Thyroid gland (tissue), 4 donors: ENCODE measurements at regions not wholly inside any gene's neighbourhood (a gene's known extent, or its start where the extent isn't known, plus 50 kb on each side); places are given as distances from the start of the nearest gene placed in this dataset.

Source experiments
- DNase-seq, 2 donors: peaks; one replicate each; pipeline ENCODE4 v3.0.0-alpha.2; 2019
- H3K27ac ChIP-seq, 3 donors: fragments of 200-600 bp; sonication (generic); 1 replicate in 2 of 3; 2 replicates in 1 of 3; pipeline ENCODE4 v1.5.1; 2016 to 2019; ENCODE audit warnings: mild to moderate bottlenecking in 1 of 3, moderate library complexity in 1 of 3
- H3K27me3 ChIP-seq: fragments of 200-600 bp; sonication (generic); one replicate; pipeline ENCODE4 v1.5.1; 2019
- H3K36me3 ChIP-seq, 2 donors: fragments of 200-600 bp; sonication (generic); one replicate each; pipeline ENCODE4 v1.5.1; 2016 to 2019
- H3K4me1 ChIP-seq, 2 donors: fragments of 200-600 bp; sonication (generic); one replicate each; pipeline ENCODE4 v1.5.1; 2017 to 2019
- H3K4me3 ChIP-seq, 3 donors: fragments of 200-600 bp; sonication (generic); replicated peaks in 1 of 3; 1 replicate in 2 of 3; 2 replicates in 1 of 3; pipeline ENCODE4 v1.5.1; 2016; ENCODE audit warnings: mild to moderate bottlenecking in 1 of 3
- H3K9me3 ChIP-seq: fragments of 200-600 bp; sonication (generic); one replicate; pipeline ENCODE4 v1.5.1; 2017
- CTCF ChIP-seq, 6 experiments: fragments of 200-600 bp in 3 of 6; fragments of 450-650 bp in 3 of 6; sonication (generic) in 3 of 6; IDR thresholded peaks; one replicate each; pipeline ENCODE4 v1.5.1; 2016 to 2019; ENCODE audit warnings: antibody characterized with exemption in 6 of 6, mild to moderate bottlenecking in 2 of 6, inconsistent platforms in 1 of 6, moderate library complexity in 1 of 6
- POLR2A ChIP-seq, 2 donors: fragments of 450-650 bp; IDR thresholded peaks; one replicate each; pipeline ENCODE4 v1.6.1; 2017; ENCODE audit warnings: antibody characterized with exemption in 2 of 2, mild to moderate bottlenecking in 2 of 2, moderate library complexity in 1 of 2
- WGBS, 2 donors: methylation state at CpG; one replicate each; pipeline ENCODE4 v1.1.5; 2017; 5-methylcytosine and 5-hydroxymethylcytosine counted together
- intact Hi-C: fragments of 100-400 bp; cut with DNase I; formaldehyde crosslinking; loops from one replicate; pipeline ENCODE4 v1.15.1; 2023

- H3K9me3 ChIP-seq: no peaks in the 10 kb centered on the region
- TF ChIP-seq POLR2A (IDR thresholded peaks at IDR 0.05) (no peak), CTCF (IDR thresholded peaks at IDR 0.05) (no peak)
- no peak for DNase-seq
- no peaks in the 10 kb centered on the region for H3K36me3 ChIP-seq
- no peak overlapping the region for H3K27ac ChIP-seq
- intact Hi-C loops: no loop called here
- H3K27me3 ChIP-seq: no peaks in the 10 kb centered on the region
- no peak overlapping the region for H3K4me3 ChIP-seq
- WGBS, 2 donors: 71 to 87% methylated on average over 3 of the region's 3 CpGs
- H3K4me1 ChIP-seq: no peaks in the 10 kb centered on the region
These were observed 937.5 kb downstream of the GRID1 start for GRCh38 chr10:85429126-85429525.

GRCh38 chr10:85430991-85431390 is 935.6 kb downstream of the GRID1 start:
- Histone ChIP-seq H3K27me3 (no peaks in the 10 kb centered on the region), H3K4me3 (no peak overlapping the region), H3K9me3 (no peaks in the 10 kb centered on the region), H3K27ac (no peak overlapping the region), H3K36me3 (no peaks in the 10 kb centered on the region), H3K4me1 (peaks cover 2 to 4% of the 10 kb centered on the region in 2 donors)
- no peak for TF ChIP-seq CTCF (IDR thresholded peaks at IDR 0.05)
- no peak for TF ChIP-seq POLR2A (IDR thresholded peaks at IDR 0.05)
- no peak for DNase-seq
- 81 to 89% methylated on average over 2 of the region's 2 CpGs for WGBS, 2 donors
- intact Hi-C loops: no loop called here

GRCh38 chr10:85433248-85433647 is 933.3 kb downstream of the GRID1 start:
- WGBS, 2 donors: 91 to 97% methylated on average over 7 of the region's 7 CpGs
- no peak overlapping the region for H3K4me3 ChIP-seq
- intact Hi-C loops: no loop called here
- no peaks in the 10 kb centered on the region for H3K36me3 ChIP-seq
- no peaks in the 10 kb centered on the region for H3K9me3 ChIP-seq
- peaks cover 9 to 15% of the 10 kb centered on the region in 2 donors for H3K4me1 ChIP-seq
- H3K27me3 ChIP-seq: no peaks in the 10 kb centered on the region
- DNase-seq: no peak
- TF ChIP-seq POLR2A (IDR thresholded peaks at IDR 0.05): no peak
- no peak for TF ChIP-seq CTCF (IDR thresholded peaks at IDR 0.05)
- H3K27ac ChIP-seq: no peak overlapping the region

- no peaks in the 10 kb centered on the region for H3K27me3 ChIP-seq
- no peak overlapping the region for H3K4me3 ChIP-seq
- TF ChIP-seq CTCF (IDR thresholded peaks at IDR 0.05) (no peak), POLR2A (IDR thresholded peaks at IDR 0.05) (no peak)
- DNase-seq: no peak
- no peaks in the 10 kb centered on the region for H3K36me3 ChIP-seq
- 89 to 94% methylated on average over 2 of the region's 2 CpGs for WGBS, 2 donors
- H3K27ac ChIP-seq: no peak overlapping the region
- H3K4me1 ChIP-seq: no peaks in the 10 kb centered on the region
- H3K9me3 ChIP-seq: no peaks in the 10 kb centered on the region
- intact Hi-C loops: no loop called here
These were observed 921.7 kb downstream of the GRID1 start for GRCh38 chr10:85444868-85445267.

- H3K36me3 ChIP-seq: no peaks in the 10 kb centered on the region
- DNase-seq: no peak
- H3K9me3 ChIP-seq: no peaks in the 10 kb centered on the region
- H3K4me1 ChIP-seq: no peaks in the 10 kb centered on the region
- no peak overlapping the region for H3K4me3 ChIP-seq
- intact Hi-C loops: no loop called here
- no peaks in the 10 kb centered on the region for H3K27me3 ChIP-seq
- WGBS, 2 donors: 50 to 67% methylated on average over 2 of the region's 2 CpGs
- no peak for TF ChIP-seq POLR2A (IDR thresholded peaks at IDR 0.05)
- TF ChIP-seq CTCF (IDR thresholded peaks at IDR 0.05): no peak
- no peak overlapping the region for H3K27ac ChIP-seq
These were observed 920.9 kb downstream of the GRID1 start for GRCh38 chr10:85445702-85446101.
